ENCODE measurements at regions not wholly inside any gene's neighbourhood (a gene's known extent, or its start where the extent isn't known, plus 50 kb on each side); places are given as distances from the start of the nearest gene placed in this dataset.

GRCh38 chr5:174398171-174398570 is 326.2 kb upstream of the MSX2 start:
- Histone ChIP-seq H3K9me3 (replicated peaks; ENCODE audit: control insufficient read depth, insufficient read depth, low read length) (peaks cover 2% of the 10 kb centered on the region), H3K4me1 (ENCODE audit: control insufficient read depth, extremely low read depth, insufficient read depth, low read length) (no peaks in the 10 kb centered on the region), H3K27ac (ENCODE audit: insufficient read depth, low read depth, low read length) (no peak overlapping the region), H3K4me3 (replicated peaks in 1 of 3; ENCODE audit: insufficient read depth in 1 of 3, low read depth in 1 of 3, low read length in 3 of 3) (no peak overlapping the region), H3K79me2 (ENCODE audit: control insufficient read depth, insufficient read depth, low read length) (no peaks in the 10 kb centered on the region), H3K27me3 (ENCODE audit: control insufficient read depth in 2 of 2, insufficient read depth in 2 of 2, low read length in 2 of 2) (no peaks in the 10 kb centered on the region), H3K9me1 (replicated peaks; ENCODE audit: control insufficient read depth, extremely low read depth, insufficient read depth, low read length) (no peaks in the 10 kb centered on the region), H3K4me2 (ENCODE audit: insufficient read depth, low read length) (no peak overlapping the region), H4K20me1 (replicated peaks; ENCODE audit: control insufficient read depth, extremely low read depth, insufficient read depth, low read length) (no peaks in the 10 kb centered on the region), H3K36me3 (ENCODE audit: control insufficient read depth in 2 of 2, extremely low read depth in 1 of 2, insufficient read depth in 2 of 2, low read length in 2 of 2) (no peaks in the 10 kb centered on the region), H3K9ac (replicated peaks; ENCODE audit: extremely low read depth, insufficient read depth, low read length) (no peak overlapping the region), H2AFZ (ENCODE audit: low read depth, low read length) (no peak overlapping the region)
- FAIRE-seq: no peak
- ChIA-PET CTCF (no interaction called here), POLR2A (no interaction called here)
- intact Hi-C loops (cut with micrococcal nuclease): no loop called here
- dilution Hi-C loops (cut with MboI; ENCODE audit: extremely low pct_ligation_motif_present, low sequenced_read_pairs): no loop called here
- no peak for TF ChIP-seq MYC (IDR thresholded peaks at IDR 0.05; ENCODE audit: low read depth, low read length)
- TF ChIP-seq FOS (IDR thresholded peaks at IDR 0.05; ENCODE audit: borderline replicate concordance, insufficient read depth, low read length): no peak
- TF ChIP-seq GATA2 (IDR thresholded peaks at IDR 0.05; ENCODE audit: insufficient read depth, insufficient read length, low read depth, low read length): no peak
- TF ChIP-seq CTCF (IDR thresholded peaks at IDR 0.05; ENCODE audit: extremely low read depth in 1 of 2, insufficient read depth in 1 of 2, low read depth in 1 of 2, low read length in 2 of 2): no peak
- TF ChIP-seq POLR2AphosphoS5 (IDR thresholded peaks at IDR 0.05; ENCODE audit: insufficient read depth, low read depth, low read length): no peak
- TF ChIP-seq JUN (IDR thresholded peaks at IDR 0.05; ENCODE audit: borderline replicate concordance, insufficient read depth, insufficient read length, low read depth): no peak
- TF ChIP-seq EZH2 (IDR thresholded peaks at IDR 0.05; ENCODE audit: borderline replicate concordance, low read depth, low read length, severe bottlenecking): no peak
- no peak for TF ChIP-seq POLR2A (IDR thresholded peaks at IDR 0.05; ENCODE audit: low read depth, low read length)
- no peak for TF ChIP-seq MAX (IDR thresholded peaks at IDR 0.05; ENCODE audit: insufficient read depth, insufficient read length)
- DNase-seq (ENCODE audit: low read depth, low spot score): no peak
- no TSS peak for BruUV-seq (replicated peaks)
